IMR-90 (cell line): ENCODE measurements at regions not wholly inside any gene's neighbourhood (a gene's known extent, or its start where the extent isn't known, plus 50 kb on each side); places are given as distances from the start of the nearest gene placed in this dataset.

Experiments used
- ATAC-seq: fragments of 200-7000 bp; cut with Tn5 transposase; 2 replicates; pipeline ENCODE4 v1.9.1; 2020; ENCODE audit warnings: low read depth, mild to moderate bottlenecking, moderate library complexity
- BruUV-seq: library from RNA; stranded (reverse); fragments of 400-500 nt; replicated peaks from 2 replicates; lab custom pipeline; 2021; lab: Mats Ljungman, UMichigan
- CTCF ChIA-PET: fragments of 300-600 bp; formaldehyde crosslinking; extraction: SDS; loops from one replicate; lab custom pipeline; 2021; ENCODE audit warnings: antibody characterized with exemption; lab: Yijun Ruan, JAX
- POLR2A ChIA-PET: fragments of 300-600 bp; sonication (Branson Sonifier 250); formaldehyde crosslinking; loops from one replicate; lab custom pipeline; 2022; ENCODE audit warnings: antibody characterized with exemption; ENCODE audit not compliant: unreplicated experiment; lab: Charles Lee
- DNase-seq: peaks from one replicate; pipeline ENCODE4 v3.0.0; 2013
- H2AFZ ChIP-seq: replicated peaks from 2 replicates; pipeline ENCODE3; 2013; ENCODE audit warnings: low read length, mild to moderate bottlenecking; ENCODE audit not compliant: poor library complexity
- H2AK5ac ChIP-seq: 2 replicates; pipeline ENCODE4 v1.6.1; 2013; ENCODE audit warnings: low read depth, low read length, inconsistent platforms
- H2AK9ac ChIP-seq: replicated peaks from 2 replicates; pipeline ENCODE3; 2013; ENCODE audit warnings: mild to moderate bottlenecking, low read depth, low read length, moderate library complexity; ENCODE audit not compliant: poor library complexity
- H2BK120ac ChIP-seq: 2 replicates; pipeline ENCODE4 v1.6.1; 2013; ENCODE audit warnings: low read depth, low read length, inconsistent platforms
- H2BK15ac ChIP-seq: 3 replicates; pipeline ENCODE4 v1.6.1; 2013; ENCODE audit warnings: low read depth, low read length, inconsistent platforms
- H2BK20ac ChIP-seq: 2 replicates; pipeline ENCODE4 v1.6.1; 2013; ENCODE audit warnings: low read depth, mild to moderate bottlenecking, inconsistent platforms, low read length, moderate library complexity
- H2BK5ac ChIP-seq: 2 replicates; pipeline ENCODE4 v1.6.1; 2013; ENCODE audit warnings: mild to moderate bottlenecking, low read depth, low read length, inconsistent platforms; ENCODE audit not compliant: poor library complexity, severe bottlenecking
- H3K14ac ChIP-seq: replicated peaks from 2 replicates; pipeline ENCODE4 v1.6.1; 2013; ENCODE audit warnings: low read depth, low read length, inconsistent platforms
- H3K18ac ChIP-seq: 2 replicates; pipeline ENCODE4 v1.6.1; 2013; ENCODE audit warnings: low read depth, low read length, control low read depth
- H3K23ac ChIP-seq: 2 replicates; pipeline ENCODE4 v1.6.1; 2013; ENCODE audit warnings: low read depth, low read length, inconsistent platforms
- H3K27ac ChIP-seq: 2 replicates; pipeline ENCODE4 v1.5.1; 2013; ENCODE audit warnings: mild to moderate bottlenecking, control low read depth, low read length; ENCODE audit not compliant: insufficient read depth
- H3K27me3 ChIP-seq: 2 replicates; pipeline ENCODE4 v1.6.1; 2013; ENCODE audit warnings: low read length; ENCODE audit not compliant: control insufficient read depth, insufficient read depth
- H3K36me3 ChIP-seq: 2 replicates; pipeline ENCODE4 v1.6.1; 2013; ENCODE audit warnings: low read length, mixed read lengths; ENCODE audit not compliant: control insufficient read depth, insufficient read depth
- H3K4ac ChIP-seq: 2 replicates; pipeline ENCODE4 v1.6.1; 2013; ENCODE audit warnings: low read depth, low read length, inconsistent platforms
- H3K4me1 ChIP-seq: 2 replicates; pipeline ENCODE4 v1.6.1; 2013; ENCODE audit warnings: low read length, mixed read lengths; ENCODE audit not compliant: control insufficient read depth, insufficient read depth
- H3K4me2 ChIP-seq: 2 replicates; pipeline ENCODE4 v1.6.1; 2013; ENCODE audit warnings: low read depth, mild to moderate bottlenecking, control low read depth, low read length, moderate library complexity
- H3K4me3 ChIP-seq: 2 replicates; pipeline ENCODE4 v1.5.1; 2013; ENCODE audit warnings: low read depth, mild to moderate bottlenecking, control low read depth, low read length, moderate library complexity; ENCODE audit not compliant: insufficient read depth
- H3K56ac ChIP-seq: 2 replicates; pipeline ENCODE4 v1.6.1; 2013; ENCODE audit warnings: low read length, inconsistent platforms; ENCODE audit not compliant: insufficient read depth; ENCODE audit errors: extremely low read depth
- H3K79me1 ChIP-seq, 2 experiments: 2 replicates each; pipeline ENCODE4 v1.6.1; 2013; ENCODE audit warnings: low read length in 2 of 2, inconsistent platforms in 1 of 2, low read depth in 1 of 2
- H3K9ac ChIP-seq: 2 replicates; pipeline ENCODE4 v1.6.1; 2013; ENCODE audit warnings: low read depth, low read length, control low read depth
- H3K9me1 ChIP-seq: 2 replicates; pipeline ENCODE4 v1.6.1; 2013; ENCODE audit warnings: low read length, inconsistent platforms; ENCODE audit not compliant: insufficient read depth
- H3K9me3 ChIP-seq: 2 replicates; pipeline ENCODE4 v1.6.1; 2013; ENCODE audit warnings: low read length; ENCODE audit not compliant: control insufficient read depth, insufficient read depth
- H4K20me1 ChIP-seq: 2 replicates; pipeline ENCODE4 v1.6.1; 2013; ENCODE audit warnings: low read length, inconsistent platforms; ENCODE audit not compliant: insufficient read depth
- H4K5ac ChIP-seq: 2 replicates; pipeline ENCODE4 v1.6.1; 2013; ENCODE audit warnings: mild to moderate bottlenecking, low read depth, low read length, control low read depth
- H4K8ac ChIP-seq, 2 experiments: 2 replicates each; pipeline ENCODE4 v1.6.1; 2013; ENCODE audit warnings: low read depth in 2 of 2, low read length in 2 of 2, control low read depth in 1 of 2, inconsistent platforms in 1 of 2
- H4K91ac ChIP-seq: 2 replicates; pipeline ENCODE4 v1.6.1; 2013; ENCODE audit warnings: low read depth, low read length, inconsistent platforms; ENCODE audit not compliant: insufficient read depth
- CEBPB ChIP-seq: IDR thresholded peaks from 2 replicates; pipeline ENCODE4 v1.6.1; 2012; ENCODE audit warnings: low read depth, low read length, improper control_type of control experiment
- MAZ ChIP-seq: IDR thresholded peaks from 2 replicates; pipeline ENCODE4 v1.6.1; 2012; ENCODE audit warnings: low read depth, mild to moderate bottlenecking, low read length, improper control_type of control experiment, moderate library complexity, borderline replicate concordance
- MXI1 ChIP-seq: IDR thresholded peaks from 2 replicates; pipeline ENCODE4 v1.6.1; 2012; ENCODE audit warnings: low read depth, mild to moderate bottlenecking, low read length, moderate library complexity, borderline replicate concordance
- NFE2L2 ChIP-seq: fragments of 150-350 bp; IDR thresholded peaks from 2 replicates; pipeline ENCODE4 v1.6.1; 2016; ENCODE audit warnings: low read depth, mild to moderate bottlenecking, low read length
- POLR2A ChIP-seq: IDR thresholded peaks from 2 replicates; pipeline ENCODE4 v1.6.1; 2012; ENCODE audit warnings: mild to moderate bottlenecking, low read depth, low read length
- RAD21 ChIP-seq: IDR thresholded peaks from 2 replicates; pipeline ENCODE4 v1.6.1; 2012; ENCODE audit warnings: low read length, improper control_type of control experiment
- RFX5 ChIP-seq: IDR thresholded peaks from 2 replicates; pipeline ENCODE4 v1.8.0; 2012; ENCODE audit warnings: low read depth, mild to moderate bottlenecking, low read length, moderate library complexity
- WGBS, 2 experiments: methylation state at CpG; one replicate each; pipeline versions ENCODE4 v1.1.5 to v1.1.7; 2013; ENCODE audit warnings: missing lambda C conversion rate in 2 of 2; ENCODE audit not compliant: insufficient read length in 1 of 2; ENCODE audit errors: extremely low coverage in 2 of 2; 5-methylcytosine and 5-hydroxymethylcytosine counted together
- dilution Hi-C: fragments of 300-500 bp; cut with HindIII; formaldehyde crosslinking; loops from one replicate; pipeline ENCODE4 v1.14.3; 2018; ENCODE audit warnings: low sequenced_read_pairs; ENCODE audit not compliant: unreplicated experiment
- in situ Hi-C: fragments of 300-500 bp; cut with MboI; formaldehyde crosslinking; loops from 3 replicates; pipeline ENCODE4 v1.14.3; 2019; ENCODE audit warnings: low sequenced_read_pairs, inconsistent platforms, mixed read lengths
- intact Hi-C: fragments of 100-400 bp; cut with micrococcal nuclease; formaldehyde crosslinking; loops from 2 replicates; pipeline ENCODE4 v1.10.0; 2022
- TF ChIP-seq, protein P1 (sequence below): fragments of 150-350 bp; IDR thresholded peaks from 2 replicates; pipeline ENCODE4 v1.6.1; 2017; ENCODE audit warnings: mild to moderate bottlenecking, antibody characterized with exemption, low read length, low read depth

DNA sequence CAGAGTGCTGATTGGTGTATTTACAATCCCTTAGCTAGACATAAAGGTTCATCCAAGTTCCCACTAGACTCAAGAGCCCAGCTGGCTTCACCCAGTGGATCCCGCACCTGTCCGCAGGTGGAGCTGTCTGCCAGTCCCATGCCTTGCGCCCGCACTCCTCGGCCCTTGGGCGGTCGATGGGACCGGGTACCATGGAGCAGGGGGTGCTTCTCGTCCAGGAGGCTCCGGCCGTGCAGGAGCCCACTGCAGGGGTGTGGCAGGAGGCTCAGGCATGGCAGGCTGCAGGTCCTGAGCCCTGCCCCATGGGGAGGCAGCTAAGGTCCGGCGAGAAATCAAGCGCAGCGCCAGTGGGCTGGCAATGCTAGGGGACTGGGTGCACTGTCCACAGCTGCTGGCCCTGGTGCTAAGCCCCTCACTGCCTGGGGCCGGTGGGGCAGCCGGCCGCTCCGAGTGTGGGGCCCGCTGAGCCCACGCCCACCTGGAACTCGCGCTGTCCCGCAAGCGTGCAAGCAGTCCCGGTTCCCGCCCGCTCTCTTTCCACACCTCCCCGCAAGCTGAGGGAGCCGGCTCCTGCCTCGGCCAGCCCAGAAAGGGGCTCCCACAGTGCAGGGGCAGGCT, 1206.3 kb downstream of the OTOL1 start:
- in situ Hi-C loops (no loop called here), dilution Hi-C loops (no loop called here), intact Hi-C loops (no loop called here)
- WGBS, 2 experiments: 96% methylated on average over 16 of the region's 31 CpGs; no CpG with 5 or more reads in 1 of the 2 experiments
- Histone ChIP-seq H3K27me3 (no peaks in the 10 kb centered on the region), H2BK120ac (no peak overlapping the region), H3K4me1 (no peaks in the 10 kb centered on the region), H4K20me1 (no peaks in the 10 kb centered on the region), H2AFZ (no peak overlapping the region), H2BK15ac (no peak overlapping the region), H3K36me3 (no peaks in the 10 kb centered on the region), H4K91ac (no peak overlapping the region), H3K27ac (no peak overlapping the region), H2BK5ac (no peak overlapping the region), H3K9me1 (no peaks in the 10 kb centered on the region), H4K8ac (no peak overlapping the region), H2AK9ac (no peak overlapping the region), H2AK5ac (no peak overlapping the region), H3K79me1 (no peaks in the 10 kb centered on the region), H3K56ac (no peak overlapping the region), H2BK20ac (no peak overlapping the region), H3K18ac (no peak overlapping the region), H3K9me3 (no peaks in the 10 kb centered on the region), H3K4ac (no peak overlapping the region), H3K4me2 (no peak overlapping the region), H4K5ac (no peak overlapping the region), H3K23ac (no peak overlapping the region), H3K4me3 (no peak overlapping the region), H3K9ac (no peak overlapping the region), H3K14ac (no peak overlapping the region)
- BruUV-seq: no TSS peak
- DNase-seq: no peak
- no peak for ATAC-seq
- CTCF ChIA-PET: no interaction called here
- TF ChIP-seq NFE2L2 (no peak), POLR2A (no peak), RAD21 (no peak), MAZ (no peak), MXI1 (no peak), CEBPB (no peak), RFX5 (no peak)
- TF ChIP-seq, protein P1, sequence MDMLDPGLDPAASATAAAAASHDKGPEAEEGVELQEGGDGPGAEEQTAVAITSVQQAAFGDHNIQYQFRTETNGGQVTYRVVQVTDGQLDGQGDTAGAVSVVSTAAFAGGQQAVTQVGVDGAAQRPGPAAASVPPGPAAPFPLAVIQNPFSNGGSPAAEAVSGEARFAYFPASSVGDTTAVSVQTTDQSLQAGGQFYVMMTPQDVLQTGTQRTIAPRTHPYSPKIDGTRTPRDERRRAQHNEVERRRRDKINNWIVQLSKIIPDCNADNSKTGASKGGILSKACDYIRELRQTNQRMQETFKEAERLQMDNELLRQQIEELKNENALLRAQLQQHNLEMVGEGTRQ: no peak
- POLR2A ChIA-PET: no interaction called here
